ENCODE measurements at regions not wholly inside any gene's neighbourhood (a gene's known extent, or its start where the extent isn't known, plus 50 kb on each side); places are given as distances from the start of the nearest gene placed in this dataset.

DNA sequence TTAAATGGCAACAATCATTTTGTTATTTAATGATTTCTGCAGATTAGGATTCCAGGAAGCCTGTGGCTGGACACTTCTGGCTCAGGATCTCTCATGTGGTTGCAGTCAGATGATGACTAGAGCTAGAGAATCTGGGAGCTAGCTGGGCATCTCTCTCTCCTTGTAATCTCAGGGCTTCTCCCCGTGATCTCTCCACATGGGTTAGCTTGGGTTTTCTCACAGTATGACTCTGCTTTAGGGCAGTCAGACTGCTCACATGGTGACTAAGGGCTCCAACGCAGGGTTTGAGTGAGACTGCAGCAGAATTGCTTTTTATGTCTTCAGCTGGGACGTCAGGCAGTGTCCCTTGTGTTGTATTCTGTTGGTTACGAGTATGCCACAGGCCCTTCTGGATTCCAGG, 361.4 kb downstream of the CBLL2 start:
- POLR2A ChIA-PET, result no interaction called here
- no peak overlapping the region for H3K4me3 ChIP-seq (ENCODE audit: low read depth, low read length)
- CTCF ChIA-PET, result interaction anchor here (0.6 to 0.7 kb wide), 2 partner anchors 113 to 437 kb away, joined by 3 to 4 read pairs; no protein-coding TSS in a partner anchor
- H3K36me3 ChIP-seq (ENCODE audit: control insufficient read depth in 2 of 2, insufficient read depth in 1 of 2, low read length in 2 of 2), result no peaks in the 10 kb centered on the region
- H3K4me1 ChIP-seq (ENCODE audit: control insufficient read depth, insufficient read depth, low read length), result no peaks in the 10 kb centered on the region
- no peaks in the 10 kb centered on the region for H3K9me3 ChIP-seq (ENCODE audit: control insufficient read depth, insufficient read depth, low read depth, low read length)
- TF ChIP-seq ZNF16 (tag by site-specific recombination; IDR thresholded peaks at IDR 0.05; ENCODE audit: low read depth), result no peak
- no peak for TF ChIP-seq ZNF366 (tag by site-specific recombination; conservative IDR thresholded peaks at IDR 0.05)
- TF ChIP-seq ZNF302 (tag by site-specific recombination; IDR thresholded peaks at IDR 0.05; ENCODE audit: low read depth), result no peak
- TF ChIP-seq ZNF837 (tag by site-specific recombination; IDR thresholded peaks at IDR 0.05), result no peak
- TF ChIP-seq ZNF19 (tag by site-specific recombination; IDR thresholded peaks at IDR 0.05; ENCODE audit: low read depth), result no peak
- TF ChIP-seq ZBTB1 (tag by site-specific recombination; IDR thresholded peaks at IDR 0.05), result no peak
- TF ChIP-seq ZNF341 (tag by site-specific recombination; IDR thresholded peaks at IDR 0.05; ENCODE audit: low read depth), result no peak
- TF ChIP-seq ZNF560 (tag by site-specific recombination; IDR thresholded peaks at IDR 0.05; ENCODE audit: borderline replicate concordance), result no peak
- no peak for TF ChIP-seq ZNF654 (tag by site-specific recombination; IDR thresholded peaks at IDR 0.05; ENCODE audit: low read depth)
- TF ChIP-seq, protein P1, sequence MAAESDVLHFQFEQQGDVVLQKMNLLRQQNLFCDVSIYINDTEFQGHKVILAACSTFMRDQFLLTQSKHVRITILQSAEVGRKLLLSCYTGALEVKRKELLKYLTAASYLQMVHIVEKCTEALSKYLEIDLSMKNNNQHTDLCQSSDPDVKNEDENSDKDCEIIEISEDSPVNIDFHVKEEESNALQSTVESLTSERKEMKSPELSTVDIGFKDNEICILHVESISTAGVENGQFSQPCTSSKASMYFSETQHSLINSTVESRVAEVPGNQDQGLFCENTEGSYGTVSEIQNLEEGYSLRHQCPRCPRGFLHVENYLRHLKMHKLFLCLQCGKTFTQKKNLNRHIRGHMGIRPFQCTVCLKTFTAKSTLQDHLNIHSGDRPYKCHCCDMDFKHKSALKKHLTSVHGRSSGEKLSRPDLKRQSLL (tag by site-specific recombination; IDR thresholded peaks at IDR 0.05), result no peak
- no peak for TF ChIP-seq ZNF76 (tag by site-specific recombination; IDR thresholded peaks at IDR 0.05; ENCODE audit: borderline replicate concordance, low read depth)
- no peak for TF ChIP-seq SETDB1 (IDR thresholded peaks at IDR 0.05; ENCODE audit: insufficient read length, low read length)
- no peak for TF ChIP-seq SP7 (tag by site-specific recombination; IDR thresholded peaks at IDR 0.05)
- TF ChIP-seq, protein P2, sequence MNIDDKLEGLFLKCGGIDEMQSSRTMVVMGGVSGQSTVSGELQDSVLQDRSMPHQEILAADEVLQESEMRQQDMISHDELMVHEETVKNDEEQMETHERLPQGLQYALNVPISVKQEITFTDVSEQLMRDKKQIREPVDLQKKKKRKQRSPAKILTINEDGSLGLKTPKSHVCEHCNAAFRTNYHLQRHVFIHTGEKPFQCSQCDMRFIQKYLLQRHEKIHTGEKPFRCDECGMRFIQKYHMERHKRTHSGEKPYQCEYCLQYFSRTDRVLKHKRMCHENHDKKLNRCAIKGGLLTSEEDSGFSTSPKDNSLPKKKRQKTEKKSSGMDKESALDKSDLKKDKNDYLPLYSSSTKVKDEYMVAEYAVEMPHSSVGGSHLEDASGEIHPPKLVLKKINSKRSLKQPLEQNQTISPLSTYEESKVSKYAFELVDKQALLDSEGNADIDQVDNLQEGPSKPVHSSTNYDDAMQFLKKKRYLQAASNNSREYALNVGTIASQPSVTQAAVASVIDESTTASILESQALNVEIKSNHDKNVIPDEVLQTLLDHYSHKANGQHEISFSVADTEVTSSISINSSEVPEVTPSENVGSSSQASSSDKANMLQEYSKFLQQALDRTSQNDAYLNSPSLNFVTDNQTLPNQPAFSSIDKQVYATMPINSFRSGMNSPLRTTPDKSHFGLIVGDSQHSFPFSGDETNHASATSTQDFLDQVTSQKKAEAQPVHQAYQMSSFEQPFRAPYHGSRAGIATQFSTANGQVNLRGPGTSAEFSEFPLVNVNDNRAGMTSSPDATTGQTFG (tag by site-specific recombination; IDR thresholded peaks at IDR 0.05; ENCODE audit: borderline replicate concordance), result no peak
- TF ChIP-seq, protein P3, sequence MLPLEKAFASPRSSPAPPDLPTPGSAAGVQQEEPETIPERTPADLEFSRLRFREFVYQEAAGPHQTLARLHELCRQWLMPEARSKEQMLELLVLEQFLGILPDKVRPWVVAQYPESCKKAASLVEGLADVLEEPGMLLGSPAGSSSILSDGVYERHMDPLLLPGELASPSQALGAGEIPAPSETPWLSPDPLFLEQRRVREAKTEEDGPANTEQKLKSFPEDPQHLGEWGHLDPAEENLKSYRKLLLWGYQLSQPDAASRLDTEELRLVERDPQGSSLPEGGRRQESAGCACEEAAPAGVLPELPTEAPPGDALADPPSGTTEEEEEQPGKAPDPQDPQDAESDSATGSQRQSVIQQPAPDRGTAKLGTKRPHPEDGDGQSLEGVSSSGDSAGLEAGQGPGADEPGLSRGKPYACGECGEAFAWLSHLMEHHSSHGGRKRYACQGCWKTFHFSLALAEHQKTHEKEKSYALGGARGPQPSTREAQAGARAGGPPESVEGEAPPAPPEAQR (tag by site-specific recombination; IDR thresholded peaks at IDR 0.05), result no peak
- TF ChIP-seq, protein P4, sequence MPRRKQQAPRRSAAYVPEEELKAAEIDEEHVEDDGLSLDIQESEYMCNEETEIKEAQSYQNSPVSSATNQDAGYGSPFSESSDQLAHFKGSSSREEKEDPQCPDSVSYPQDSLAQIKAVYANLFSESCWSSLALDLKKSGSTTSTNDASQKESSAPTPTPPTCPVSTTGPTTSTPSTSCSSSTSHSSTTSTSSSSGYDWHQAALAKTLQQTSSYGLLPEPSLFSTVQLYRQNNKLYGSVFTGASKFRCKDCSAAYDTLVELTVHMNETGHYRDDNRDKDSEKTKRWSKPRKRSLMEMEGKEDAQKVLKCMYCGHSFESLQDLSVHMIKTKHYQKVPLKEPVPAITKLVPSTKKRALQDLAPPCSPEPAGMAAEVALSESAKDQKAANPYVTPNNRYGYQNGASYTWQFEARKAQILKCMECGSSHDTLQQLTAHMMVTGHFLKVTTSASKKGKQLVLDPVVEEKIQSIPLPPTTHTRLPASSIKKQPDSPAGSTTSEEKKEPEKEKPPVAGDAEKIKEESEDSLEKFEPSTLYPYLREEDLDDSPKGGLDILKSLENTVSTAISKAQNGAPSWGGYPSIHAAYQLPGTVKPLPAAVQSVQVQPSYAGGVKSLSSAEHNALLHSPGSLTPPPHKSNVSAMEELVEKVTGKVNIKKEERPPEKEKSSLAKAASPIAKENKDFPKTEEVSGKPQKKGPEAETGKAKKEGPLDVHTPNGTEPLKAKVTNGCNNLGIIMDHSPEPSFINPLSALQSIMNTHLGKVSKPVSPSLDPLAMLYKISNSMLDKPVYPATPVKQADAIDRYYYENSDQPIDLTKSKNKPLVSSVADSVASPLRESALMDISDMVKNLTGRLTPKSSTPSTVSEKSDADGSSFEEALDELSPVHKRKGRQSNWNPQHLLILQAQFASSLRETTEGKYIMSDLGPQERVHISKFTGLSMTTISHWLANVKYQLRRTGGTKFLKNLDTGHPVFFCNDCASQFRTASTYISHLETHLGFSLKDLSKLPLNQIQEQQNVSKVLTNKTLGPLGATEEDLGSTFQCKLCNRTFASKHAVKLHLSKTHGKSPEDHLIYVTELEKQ (tag by site-specific recombination; IDR thresholded peaks at IDR 0.05; ENCODE audit: borderline replicate concordance), result no peak
- TF ChIP-seq ZNF426 (tag by site-specific recombination; IDR thresholded peaks at IDR 0.05), result no peak
- TF ChIP-seq ZNF600 (tag by site-specific recombination; IDR thresholded peaks at IDR 0.05), result no peak
- TF ChIP-seq, protein P5, sequence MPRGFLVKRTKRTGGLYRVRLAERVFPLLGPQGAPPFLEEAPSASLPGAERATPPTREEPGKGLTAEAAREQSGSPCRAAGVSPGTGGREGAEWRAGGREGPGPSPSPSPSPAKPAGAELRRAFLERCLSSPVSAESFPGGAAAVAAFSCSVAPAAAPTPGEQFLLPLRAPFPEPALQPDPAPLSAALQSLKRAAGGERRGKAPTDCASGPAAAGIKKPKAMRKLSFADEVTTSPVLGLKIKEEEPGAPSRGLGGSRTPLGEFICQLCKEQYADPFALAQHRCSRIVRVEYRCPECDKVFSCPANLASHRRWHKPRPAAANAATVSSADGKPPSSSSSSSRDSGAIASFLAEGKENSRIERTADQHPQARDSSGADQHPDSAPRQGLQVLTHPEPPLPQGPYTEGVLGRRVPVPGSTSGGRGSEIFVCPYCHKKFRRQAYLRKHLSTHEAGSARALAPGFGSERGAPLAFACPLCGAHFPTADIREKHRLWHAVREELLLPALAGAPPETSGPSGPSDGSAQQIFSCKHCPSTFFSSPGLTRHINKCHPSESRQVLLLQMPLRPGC (tag by site-specific recombination; IDR thresholded peaks at IDR 0.05), result no peak
- H3K27ac ChIP-seq (ENCODE audit: extremely low read depth, low read depth, low read length), result no peak overlapping the region

Data from HEK293 (cell line).